ENCODE measurements at regions not wholly inside any gene's neighbourhood (a gene's known extent, or its start where the extent isn't known, plus 50 kb on each side); places are given as distances from the start of the nearest gene placed in this dataset.

DNA sequence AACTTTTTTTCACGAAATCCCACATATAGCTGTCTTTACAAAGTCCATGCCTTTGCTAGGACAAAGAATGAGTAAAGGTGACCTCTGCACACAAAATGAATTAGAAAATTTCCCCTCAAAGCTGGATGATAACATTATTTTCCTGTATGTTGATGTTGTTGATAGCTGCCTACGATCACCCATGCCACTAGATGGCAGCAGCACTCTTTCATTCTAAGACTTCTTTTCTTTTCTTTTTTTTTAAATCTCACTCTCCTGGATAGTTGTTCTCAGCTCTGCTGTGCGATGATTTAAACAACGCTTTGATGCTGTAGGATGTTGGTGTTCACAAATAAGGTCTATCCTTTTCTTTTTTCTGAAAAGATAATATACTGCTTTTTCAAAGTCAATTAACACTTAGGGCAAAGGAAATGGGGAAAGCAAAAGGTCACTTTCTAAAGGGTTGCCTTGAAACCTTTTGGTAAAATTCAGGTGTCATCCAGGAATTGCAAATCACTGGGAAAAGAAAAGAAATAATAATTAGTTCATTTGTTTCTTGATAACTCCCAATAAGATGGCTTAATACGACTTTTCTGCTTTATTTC lies 266.8 kb downstream of the C4orf33 start:
- ATAC-seq = peak; percentile 93
- TF ChIP-seq RARB (CRISPR knock-in tag; IDR thresholded peaks at IDR 0.05) = no peak
- TF ChIP-seq OSR1 (CRISPR knock-in tag; IDR thresholded peaks at IDR 0.05) = no peak
- TF ChIP-seq, protein P1, sequence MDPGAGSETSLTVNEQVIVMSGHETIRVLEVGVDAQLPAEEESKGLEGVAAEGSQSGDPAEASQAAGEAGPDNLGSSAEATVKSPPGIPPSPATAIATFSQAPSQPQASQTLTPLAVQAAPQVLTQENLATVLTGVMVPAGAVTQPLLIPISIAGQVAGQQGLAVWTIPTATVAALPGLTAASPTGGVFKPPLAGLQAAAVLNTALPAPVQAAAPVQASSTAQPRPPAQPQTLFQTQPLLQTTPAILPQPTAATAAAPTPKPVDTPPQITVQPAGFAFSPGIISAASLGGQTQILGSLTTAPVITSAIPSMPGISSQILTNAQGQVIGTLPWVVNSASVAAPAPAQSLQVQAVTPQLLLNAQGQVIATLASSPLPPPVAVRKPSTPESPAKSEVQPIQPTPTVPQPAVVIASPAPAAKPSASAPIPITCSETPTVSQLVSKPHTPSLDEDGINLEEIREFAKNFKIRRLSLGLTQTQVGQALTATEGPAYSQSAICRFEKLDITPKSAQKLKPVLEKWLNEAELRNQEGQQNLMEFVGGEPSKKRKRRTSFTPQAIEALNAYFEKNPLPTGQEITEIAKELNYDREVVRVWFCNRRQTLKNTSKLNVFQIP (CRISPR knock-in tag; IDR thresholded peaks at IDR 0.05; ENCODE audit: borderline replicate concordance, low read depth) = no peak
- TF ChIP-seq TOX (CRISPR knock-in tag; IDR thresholded peaks at IDR 0.05; ENCODE audit: borderline replicate concordance) = no peak
- no peak for TF ChIP-seq GLIS3 (CRISPR knock-in tag; IDR thresholded peaks at IDR 0.05)
- TF ChIP-seq, protein P2, sequence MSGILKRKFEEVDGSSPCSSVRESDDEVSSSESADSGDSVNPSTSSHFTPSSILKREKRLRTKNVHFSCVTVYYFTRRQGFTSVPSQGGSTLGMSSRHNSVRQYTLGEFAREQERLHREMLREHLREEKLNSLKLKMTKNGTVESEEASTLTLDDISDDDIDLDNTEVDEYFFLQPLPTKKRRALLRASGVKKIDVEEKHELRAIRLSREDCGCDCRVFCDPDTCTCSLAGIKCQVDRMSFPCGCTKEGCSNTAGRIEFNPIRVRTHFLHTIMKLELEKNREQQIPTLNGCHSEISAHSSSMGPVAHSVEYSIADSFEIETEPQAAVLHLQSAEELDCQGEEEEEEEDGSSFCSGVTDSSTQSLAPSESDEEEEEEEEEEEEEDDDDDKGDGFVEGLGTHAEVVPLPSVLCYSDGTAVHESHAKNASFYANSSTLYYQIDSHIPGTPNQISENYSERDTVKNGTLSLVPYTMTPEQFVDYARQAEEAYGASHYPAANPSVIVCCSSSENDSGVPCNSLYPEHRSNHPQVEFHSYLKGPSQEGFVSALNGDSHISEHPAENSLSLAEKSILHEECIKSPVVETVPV (CRISPR knock-in tag; IDR thresholded peaks at IDR 0.05) = no peak

DNA sequence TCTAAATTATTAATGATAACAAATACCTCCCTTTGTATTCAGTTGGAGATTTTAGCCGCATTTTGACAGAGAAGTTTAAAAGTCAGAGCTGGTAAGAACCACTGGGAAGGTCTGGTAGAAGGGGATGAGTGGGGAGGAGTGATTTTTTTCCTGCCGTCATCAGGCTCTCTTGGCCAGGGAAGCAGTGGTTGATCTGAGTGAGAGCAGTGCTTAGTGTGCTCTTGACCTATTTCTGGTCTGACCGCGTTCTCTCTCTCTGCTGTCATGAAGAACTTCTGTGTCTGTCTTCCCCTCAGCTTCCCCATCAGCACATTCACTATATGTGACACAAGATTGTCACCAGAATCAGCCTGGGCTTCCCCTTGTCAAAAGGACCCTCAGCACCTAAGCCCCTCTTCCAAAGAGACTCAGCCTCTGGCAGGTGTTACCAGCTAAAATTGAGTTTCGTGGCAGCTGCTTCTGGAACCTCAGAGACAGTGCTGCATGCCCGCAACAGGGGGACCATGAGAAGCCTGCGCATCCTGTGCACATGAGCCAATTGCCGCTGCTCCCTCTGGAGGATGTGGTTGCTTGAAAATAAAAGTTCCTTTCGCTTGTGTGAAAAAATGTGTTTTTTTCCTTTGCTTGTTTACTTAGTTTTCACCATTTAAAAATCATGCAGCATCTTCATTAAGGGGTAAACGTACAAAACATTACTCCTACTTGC lies 268.9 kb downstream of the C4orf33 start:
- TF ChIP-seq, protein P3, sequence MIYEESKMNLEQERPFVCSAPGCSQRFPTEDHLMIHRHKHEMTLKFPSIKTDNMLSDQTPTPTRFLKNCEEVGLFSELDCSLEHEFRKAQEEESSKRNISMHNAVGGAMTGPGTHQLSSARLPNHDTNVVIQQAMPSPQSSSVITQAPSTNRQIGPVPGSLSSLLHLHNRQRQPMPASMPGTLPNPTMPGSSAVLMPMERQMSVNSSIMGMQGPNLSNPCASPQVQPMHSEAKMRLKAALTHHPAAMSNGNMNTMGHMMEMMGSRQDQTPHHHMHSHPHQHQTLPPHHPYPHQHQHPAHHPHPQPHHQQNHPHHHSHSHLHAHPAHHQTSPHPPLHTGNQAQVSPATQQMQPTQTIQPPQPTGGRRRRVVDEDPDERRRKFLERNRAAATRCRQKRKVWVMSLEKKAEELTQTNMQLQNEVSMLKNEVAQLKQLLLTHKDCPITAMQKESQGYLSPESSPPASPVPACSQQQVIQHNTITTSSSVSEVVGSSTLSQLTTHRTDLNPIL (CRISPR knock-in tag; IDR thresholded peaks at IDR 0.05; ENCODE audit: low read depth) = no peak
- TF ChIP-seq ZFP30 (CRISPR knock-in tag; IDR thresholded peaks at IDR 0.05) = no peak
- no peak for TF ChIP-seq RARB (CRISPR knock-in tag; IDR thresholded peaks at IDR 0.05)
- no peak for TF ChIP-seq PPARA (CRISPR knock-in tag; IDR thresholded peaks at IDR 0.05; ENCODE audit: borderline replicate concordance)
- no peak for TF ChIP-seq ARNTL (CRISPR knock-in tag; IDR thresholded peaks at IDR 0.05; ENCODE audit: borderline replicate concordance, low read depth)
- TF ChIP-seq CSDC2 (CRISPR knock-in tag; IDR thresholded peaks at IDR 0.05) = no peak
- TF ChIP-seq, protein P1 (CRISPR knock-in tag; IDR thresholded peaks at IDR 0.05; ENCODE audit: borderline replicate concordance, low read depth) = no peak
- no peak for TF ChIP-seq BACH2 (CRISPR knock-in tag; IDR thresholded peaks at IDR 0.05; ENCODE audit: borderline replicate concordance)
- TF ChIP-seq, protein P2 (CRISPR knock-in tag; IDR thresholded peaks at IDR 0.05) = no peak
- no peak for TF ChIP-seq ISL1 (CRISPR knock-in tag; IDR thresholded peaks at IDR 0.05)
- no peak for TF ChIP-seq TCF4 (CRISPR knock-in tag; IDR thresholded peaks at IDR 0.05; ENCODE audit: borderline replicate concordance)
- no peak for TF ChIP-seq ZNF70 (CRISPR knock-in tag; IDR thresholded peaks at IDR 0.05)
- TF ChIP-seq ZNF8 (CRISPR knock-in tag; IDR thresholded peaks at IDR 0.05) = no peak
- TF ChIP-seq, protein P4, sequence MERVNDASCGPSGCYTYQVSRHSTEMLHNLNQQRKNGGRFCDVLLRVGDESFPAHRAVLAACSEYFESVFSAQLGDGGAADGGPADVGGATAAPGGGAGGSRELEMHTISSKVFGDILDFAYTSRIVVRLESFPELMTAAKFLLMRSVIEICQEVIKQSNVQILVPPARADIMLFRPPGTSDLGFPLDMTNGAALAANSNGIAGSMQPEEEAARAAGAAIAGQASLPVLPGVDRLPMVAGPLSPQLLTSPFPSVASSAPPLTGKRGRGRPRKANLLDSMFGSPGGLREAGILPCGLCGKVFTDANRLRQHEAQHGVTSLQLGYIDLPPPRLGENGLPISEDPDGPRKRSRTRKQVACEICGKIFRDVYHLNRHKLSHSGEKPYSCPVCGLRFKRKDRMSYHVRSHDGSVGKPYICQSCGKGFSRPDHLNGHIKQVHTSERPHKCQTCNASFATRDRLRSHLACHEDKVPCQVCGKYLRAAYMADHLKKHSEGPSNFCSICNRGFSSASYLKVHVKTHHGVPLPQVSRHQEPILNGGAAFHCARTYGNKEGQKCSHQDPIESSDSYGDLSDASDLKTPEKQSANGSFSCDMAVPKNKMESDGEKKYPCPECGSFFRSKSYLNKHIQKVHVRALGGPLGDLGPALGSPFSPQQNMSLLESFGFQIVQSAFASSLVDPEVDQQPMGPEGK (CRISPR knock-in tag; IDR thresholded peaks at IDR 0.05; ENCODE audit: borderline replicate concordance) = no peak
- TF ChIP-seq ZC3H10 (CRISPR knock-in tag; IDR thresholded peaks at IDR 0.05) = no peak
- no peak for TF ChIP-seq ZNF565 (CRISPR knock-in tag; conservative IDR thresholded peaks at IDR 0.05; ENCODE audit: low read depth)
- no peak for TF ChIP-seq OSR1 (CRISPR knock-in tag; IDR thresholded peaks at IDR 0.05)
- TF ChIP-seq ESRRG (CRISPR knock-in tag; IDR thresholded peaks at IDR 0.05) = no peak
- no peak for ATAC-seq
